Smooth muscle cell (in vitro differentiated cells): ENCODE measurements at regions not wholly inside any gene's neighbourhood (a gene's known extent, or its start where the extent isn't known, plus 50 kb on each side); places are given as distances from the start of the nearest gene placed in this dataset.

Source experiments
- DNase-seq: peaks from one replicate; lab custom pipeline; 2025; ENCODE audit not compliant: unreplicated experiment; lab: John Stamatoyannopoulos, UW
- H2AFZ ChIP-seq: fragments of 200-600 bp; sonication (generic); 2 replicates; pipeline ENCODE4 v1.6.0; 2016; ENCODE audit warnings: antibody characterized with exemption, low read depth, mild to moderate bottlenecking
- H3F3A ChIP-seq: fragments of 200-600 bp; sonication (generic); 2 replicates; pipeline ENCODE4 v1.6.0; 2017; ENCODE audit warnings: antibody characterized with exemption, low read depth
- H3K27ac ChIP-seq: fragments of 200-600 bp; sonication (generic); 2 replicates; pipeline ENCODE4 v1.5.1; 2016; ENCODE audit warnings: low read depth, mild to moderate bottlenecking
- H3K27me3 ChIP-seq: fragments of 200-600 bp; sonication (generic); 2 replicates; pipeline ENCODE4 v1.6.1; 2016; ENCODE audit warnings: low read depth, mild to moderate bottlenecking
- H3K36me3 ChIP-seq: fragments of 200-600 bp; sonication (generic); 2 replicates; pipeline ENCODE4 v1.5.1; 2016; ENCODE audit warnings: low read depth
- H3K4me1 ChIP-seq: fragments of 200-600 bp; sonication (generic); 2 replicates; pipeline ENCODE4 v1.5.1; 2016; ENCODE audit warnings: low read depth
- H3K4me2 ChIP-seq: fragments of 200-600 bp; sonication (generic); 2 replicates; pipeline ENCODE4 v1.6.0; 2016; ENCODE audit warnings: mild to moderate bottlenecking
- H3K4me3 ChIP-seq: fragments of 200-600 bp; sonication (generic); 2 replicates; pipeline ENCODE4 v1.5.1; 2016; ENCODE audit warnings: mild to moderate bottlenecking
- H3K79me2 ChIP-seq: fragments of 200-600 bp; sonication (generic); 2 replicates; pipeline ENCODE4 v1.6.0; 2016; ENCODE audit warnings: low read depth, mild to moderate bottlenecking
- H3K9ac ChIP-seq: fragments of 200-600 bp; sonication (generic); 2 replicates; pipeline ENCODE4 v1.6.0; 2016; ENCODE audit warnings: low read depth
- H3K9me3 ChIP-seq: fragments of 200-600 bp; sonication (generic); replicated peaks from 2 replicates; pipeline ENCODE4 v1.5.1; 2016; ENCODE audit warnings: low read depth
- H4K20me1 ChIP-seq: fragments of 200-600 bp; sonication (generic); 2 replicates; pipeline ENCODE4 v1.6.0; 2016; ENCODE audit warnings: low read depth
- CTCF ChIP-seq: fragments of 200-600 bp; sonication (generic); IDR thresholded peaks from 2 replicates; pipeline ENCODE4 v1.5.1; 2017; ENCODE audit warnings: borderline replicate concordance, mild to moderate bottlenecking, antibody characterized with exemption; ENCODE audit not compliant: insufficient read depth, poor library complexity, severe bottlenecking
- WGBS: methylation state at CpG from one replicate; pipeline ENCODE4 v1.1.7; 2016; ENCODE audit warnings: low lambda C conversion rate; 5-methylcytosine and 5-hydroxymethylcytosine counted together

GRCh38 chr3:180798197-180798596 lies 114.3 kb upstream of the FXR1 start:
- Histone ChIP-seq H3K79me2 (no peaks in the 10 kb centered on the region), H3K4me3 (no peak overlapping the region), H3F3A (no peaks in the 10 kb centered on the region), H3K9ac (no peak overlapping the region), H3K4me1 (no peaks in the 10 kb centered on the region), H3K27ac (no peak overlapping the region), H3K9me3 (no peaks in the 10 kb centered on the region), H2AFZ (no peak overlapping the region), H3K36me3 (no peaks in the 10 kb centered on the region), H4K20me1 (no peaks in the 10 kb centered on the region), H3K4me2 (no peak overlapping the region), H3K27me3 (no peaks in the 10 kb centered on the region)
- no peak for DNase-seq
- WGBS = 66% methylated on average over 4 of the region's 4 CpGs
- no peak for TF ChIP-seq CTCF

GRCh38 chr3:180802837-180803236 lies 109.6 kb upstream of the FXR1 start:
- Histone ChIP-seq H3K4me1 (peaks cover 8% of the 10 kb centered on the region), H3K79me2 (no peaks in the 10 kb centered on the region), H3K9me3 (no peaks in the 10 kb centered on the region), H3K27me3 (no peaks in the 10 kb centered on the region), H3K9ac (no peak overlapping the region), H4K20me1 (no peaks in the 10 kb centered on the region), H3K36me3 (no peaks in the 10 kb centered on the region), H3K4me3 (no peak overlapping the region), H3K27ac (no peak overlapping the region), H2AFZ (no peak overlapping the region), H3K4me2 (no peak overlapping the region), H3F3A (no peaks in the 10 kb centered on the region)
- no peak for DNase-seq
- peak; percentile 52 for TF ChIP-seq CTCF

GRCh38 chr3:180804916-180805315 lies 107.6 kb upstream of the FXR1 start:
- 5% methylated on average over 6 of the region's 6 CpGs for WGBS

More at GRCh38 chr3:180804916-180805315, 107.6 kb upstream of the FXR1 start:
- Histone ChIP-seq H3K36me3 (no peaks in the 10 kb centered on the region), H3K4me3 (peak overlapping the region; percentile 29), H3F3A (no peaks in the 10 kb centered on the region), H3K79me2 (no peaks in the 10 kb centered on the region), H3K9ac (no peak overlapping the region), H2AFZ (peak overlapping the region; percentile 89), H3K9me3 (no peaks in the 10 kb centered on the region), H3K4me1 (peaks cover 8% of the 10 kb centered on the region), H3K27ac (no peak overlapping the region), H3K27me3 (no peaks in the 10 kb centered on the region), H4K20me1 (no peaks in the 10 kb centered on the region), H3K4me2 (peak overlapping the region; percentile 81)
- no peak for DNase-seq
- TF ChIP-seq CTCF = peak; percentile 28
